H1 (cell line): ENCODE measurements at regions not wholly inside any gene's neighbourhood (a gene's known extent, or its start where the extent isn't known, plus 50 kb on each side); places are given as distances from the start of the nearest gene placed in this dataset.
A peak's percentile ranks its signal among the peaks of the same experiment; 100 is the strongest.

ENCODE experiments used
- CTCF ChIA-PET: fragments of 300-600 bp; sonication (Branson Sonifier 250); formaldehyde crosslinking; loops from one replicate; lab custom pipeline; 2021; ENCODE audit not compliant: partially characterized antibody; lab: Charles Lee
- POLR2A ChIA-PET: fragments of 300-600 bp; sonication (Branson Sonifier 250); formaldehyde crosslinking; loops from one replicate; lab custom pipeline; 2021; ENCODE audit warnings: inconsistent platforms; ENCODE audit not compliant: partially characterized antibody; lab: Charles Lee
- DNase-seq, 2 experiments: peaks; one replicate each; pipeline versions ENCODE4 v3.0.0 to v3.0.0-alpha.2; 2010 to 2022; ENCODE audit warnings: low spot score in 2 of 2, low read depth in 1 of 2, mixed read lengths in 1 of 2
- FAIRE-seq: peaks from 2 replicates; lab custom pipeline; 2011; peaks lifted over from hg19 to GRCh38; lab: Jason Lieb, UNC
- H2AFZ ChIP-seq: 2 replicates; pipeline ENCODE4 v1.8.1; 2012; ENCODE audit warnings: low read length, inconsistent platforms
- H2AK5ac ChIP-seq: 2 replicates; pipeline ENCODE4 v1.6.1; 2013; ENCODE audit warnings: low read depth, low read length
- H2BK120ac ChIP-seq: replicated peaks from 2 replicates; pipeline ENCODE3; 2013; ENCODE audit warnings: low read depth, low read length, inconsistent platforms
- H2BK12ac ChIP-seq: 2 replicates; pipeline ENCODE4 v1.6.1; 2013; ENCODE audit warnings: low read depth, low read length
- H2BK15ac ChIP-seq: 2 replicates; pipeline ENCODE4 v1.6.1; 2013; ENCODE audit warnings: low read length
- H2BK20ac ChIP-seq: 2 replicates; pipeline ENCODE4 v1.6.1; 2013; ENCODE audit warnings: low read length
- H2BK5ac ChIP-seq: 2 replicates; pipeline ENCODE4 v1.6.1; 2013; ENCODE audit warnings: low read depth, low read length
- H3K14ac ChIP-seq: 2 replicates; pipeline ENCODE4 v1.6.1; 2013; ENCODE audit warnings: inconsistent platforms; ENCODE audit not compliant: insufficient read length
- H3K18ac ChIP-seq: 2 replicates; pipeline ENCODE4 v1.6.1; 2013; ENCODE audit warnings: low read length; ENCODE audit errors: extremely low read depth
- H3K23ac ChIP-seq: 2 replicates; pipeline ENCODE4 v1.6.1; 2013; ENCODE audit warnings: inconsistent platforms; ENCODE audit not compliant: insufficient read length
- H3K23me2 ChIP-seq: 2 replicates; pipeline ENCODE4 v1.6.1; 2013; ENCODE audit warnings: low read depth, low read length
- H3K27ac ChIP-seq: 2 replicates; pipeline ENCODE4 v1.6.1; 2011; ENCODE audit warnings: low read depth, low read length, inconsistent platforms
- H3K27me3 ChIP-seq, 4 experiments: replicated peaks in 1 of 4; 1 replicate in 1 of 4; 2 replicates in 3 of 4; pipeline versions ENCODE4 v1.6.1 to v1.8.1; 2011 to 2013; ENCODE audit warnings: low read length in 3 of 4, mild to moderate bottlenecking in 3 of 4, inconsistent platforms in 2 of 4, mixed read lengths in 2 of 4, moderate library complexity in 1 of 4; ENCODE audit not compliant: control insufficient read depth in 3 of 4, insufficient read depth in 3 of 4; ENCODE audit errors: extremely low read depth in 1 of 4
- H3K36me3 ChIP-seq, 4 experiments: 2 replicates each; pipeline versions ENCODE4 v1.6.1 to v1.8.1; 2011 to 2013; ENCODE audit warnings: mild to moderate bottlenecking in 4 of 4, low read length in 3 of 4, moderate library complexity in 2 of 4, control low read depth in 1 of 4, inconsistent platforms in 1 of 4; ENCODE audit not compliant: insufficient read depth in 4 of 4, control insufficient read depth in 2 of 4
- H3K4ac ChIP-seq: replicated peaks from 2 replicates; pipeline ENCODE3; 2013; ENCODE audit warnings: low read length, low read depth, mixed read lengths, inconsistent platforms; ENCODE audit not compliant: insufficient read length
- H3K4me1 ChIP-seq, 4 experiments: replicated peaks in 1 of 4; 1 replicate in 1 of 4; 2 replicates in 3 of 4; pipeline versions ENCODE4 v1.6.1 to v1.8.1; 2011 to 2013; ENCODE audit warnings: low read length in 3 of 4, inconsistent platforms in 2 of 4, mixed read lengths in 1 of 4; ENCODE audit not compliant: insufficient read depth in 4 of 4, control insufficient read depth in 3 of 4
- H3K4me2 ChIP-seq, 2 experiments: 2 replicates each; pipeline versions ENCODE4 v1.6.1 to v1.8.1; 2011 to 2013; ENCODE audit warnings: low read depth in 2 of 2, low read length in 2 of 2, control low read depth in 1 of 2, inconsistent platforms in 1 of 2, mild to moderate bottlenecking in 1 of 2; ENCODE audit not compliant: insufficient read depth in 1 of 2
- H3K4me3 ChIP-seq, 4 experiments: fragments of 200-600, 300-600 bp in 1 of 4; sonication (generic), shearing (Covaris generic), sonication (Bioruptor Twin) in 1 of 4; 2 replicates each; pipeline versions ENCODE4 v1.5.1 to v1.8.1; 2011 to 2016; ENCODE audit warnings: low read length in 4 of 4, low read depth in 3 of 4, control low read depth in 2 of 4, inconsistent platforms in 2 of 4, mild to moderate bottlenecking in 2 of 4, mixed read lengths in 1 of 4, moderate library complexity in 1 of 4; ENCODE audit not compliant: insufficient read depth in 2 of 4; ENCODE audit errors: extremely low read depth in 1 of 4
- H3K56ac ChIP-seq: replicated peaks from 2 replicates; pipeline ENCODE3; 2013; ENCODE audit warnings: low read depth, mild to moderate bottlenecking, mixed read lengths, low read length, inconsistent platforms; ENCODE audit not compliant: insufficient read length
- H3K79me1 ChIP-seq: 2 replicates; pipeline ENCODE4 v1.6.1; 2013; ENCODE audit warnings: low read depth, low read length, control low read depth
- H3K79me2 ChIP-seq, 2 experiments: 2 replicates each; pipeline versions ENCODE4 v1.6.1 to v1.8.1; 2012 to 2013; ENCODE audit warnings: low read length in 2 of 2, mild to moderate bottlenecking in 2 of 2, inconsistent platforms in 1 of 2; ENCODE audit not compliant: insufficient read depth in 2 of 2, control insufficient read depth in 1 of 2
- H3K9ac ChIP-seq, 4 experiments: replicated peaks in 1 of 4; 1 replicate in 1 of 4; 2 replicates in 3 of 4; pipeline versions ENCODE4 v1.6.1 to v1.8.1; 2011 to 2013; ENCODE audit warnings: low read depth in 3 of 4, low read length in 3 of 4, control low read depth in 2 of 4, mild to moderate bottlenecking in 2 of 4, moderate library complexity in 2 of 4, inconsistent platforms in 1 of 4; ENCODE audit errors: extremely low read depth in 1 of 4
- H3K9me3 ChIP-seq, 2 experiments: 2 replicates each; pipeline versions ENCODE4 v1.6.1 to v1.8.1; 2012 to 2013; ENCODE audit warnings: mild to moderate bottlenecking in 2 of 2, moderate library complexity in 2 of 2, control low read depth in 1 of 2, inconsistent platforms in 1 of 2, low read depth in 1 of 2, low read length in 1 of 2, mixed read lengths in 1 of 2; ENCODE audit not compliant: insufficient read depth in 2 of 2
- H4K20me1 ChIP-seq, 2 experiments: replicated peaks in 1 of 2; 2 replicates each; pipeline versions ENCODE3 to v1.8.1; 2011 to 2013; ENCODE audit warnings: inconsistent platforms in 2 of 2, low read length in 2 of 2, mild to moderate bottlenecking in 1 of 2; ENCODE audit not compliant: insufficient read depth in 2 of 2, control insufficient read depth in 1 of 2
- H4K5ac ChIP-seq: 2 replicates; pipeline ENCODE4 v1.6.1; 2013; ENCODE audit warnings: low read length, low read depth, mixed read lengths, inconsistent platforms; ENCODE audit not compliant: insufficient read length
- H4K8ac ChIP-seq: 2 replicates; pipeline ENCODE4 v1.8.0; 2013; ENCODE audit warnings: mild to moderate bottlenecking, moderate library complexity, low read length, inconsistent platforms; ENCODE audit not compliant: insufficient read depth; ENCODE audit errors: extremely low read depth
- H4K91ac ChIP-seq: replicated peaks from 2 replicates; pipeline ENCODE3; 2013; ENCODE audit warnings: low read length, mixed read lengths, inconsistent platforms; ENCODE audit not compliant: insufficient read length
- BRCA1 ChIP-seq: IDR thresholded peaks from 2 replicates; pipeline ENCODE4 v1.6.1; 2012; ENCODE audit warnings: low read depth, low read length, improper control_type of control experiment
- HDAC6 ChIP-seq: IDR thresholded peaks from one replicate; pipeline ENCODE4 v1.7.1; 2012; ENCODE audit warnings: low read depth, mild to moderate bottlenecking, inconsistent platforms, low read length, moderate library complexity
- KDM1A ChIP-seq: fragments of 200-600, 300-600 bp; sonication (generic); IDR thresholded peaks from 2 replicates; pipeline ENCODE4 v1.7.1; 2016; ENCODE audit warnings: mild to moderate bottlenecking, low read length, borderline replicate concordance
- NANOG ChIP-seq: IDR thresholded peaks from 2 replicates; pipeline ENCODE4 v1.6.1; 2011; ENCODE audit warnings: low read length, low read depth, mild to moderate bottlenecking, inconsistent platforms; ENCODE audit not compliant: insufficient read depth, poor library complexity, severe bottlenecking
- POLR2AphosphoS5 ChIP-seq: IDR thresholded peaks from 2 replicates; pipeline ENCODE4 v1.6.1; 2011; ENCODE audit warnings: low read depth, low read length
- POU5F1 ChIP-seq: IDR thresholded peaks from 2 replicates; pipeline ENCODE4 v1.6.1; 2011; ENCODE audit warnings: low read depth, mild to moderate bottlenecking, low read length, moderate library complexity
- SP1 ChIP-seq: IDR thresholded peaks from 2 replicates; pipeline ENCODE4 v1.6.1; 2011; ENCODE audit warnings: low read depth, low read length
- SP2 ChIP-seq: IDR thresholded peaks from 2 replicates; pipeline ENCODE4 v1.6.1; 2012; ENCODE audit warnings: mild to moderate bottlenecking, low read length, inconsistent platforms
- SP4 ChIP-seq: IDR thresholded peaks from 2 replicates; pipeline ENCODE4 v1.6.1; 2012; ENCODE audit warnings: low read length, inconsistent platforms
- WGBS, 2 experiments: shearing (Covaris generic) in 1 of 2; methylation state at CpG; one replicate each; pipeline versions ENCODE4 v1.1.6 to v1.1.7; 2013 to 2015; ENCODE audit warnings: low lambda C conversion rate in 2 of 2, mixed read lengths in 2 of 2, inconsistent platforms in 1 of 2, low coverage in 1 of 2, missing lambda C conversion rate in 1 of 2; ENCODE audit not compliant: insufficient replicate concordance in 2 of 2, insufficient coverage in 1 of 2, insufficient read length in 1 of 2; ENCODE audit errors: extremely low coverage in 1 of 2, missing lambda C conversion rate in 1 of 2; 5-methylcytosine and 5-hydroxymethylcytosine counted together
- TF ChIP-seq, protein P1 (sequence below), 3 experiments: IDR thresholded peaks; 1 replicate in 2 of 3; 2 replicates in 1 of 3; pipeline versions ENCODE4 v1.5.1 to v1.6.1; 2011; ENCODE audit warnings: low read length in 3 of 3, mild to moderate bottlenecking in 3 of 3, inconsistent platforms in 2 of 3, low read depth in 1 of 3, moderate library complexity in 1 of 3; ENCODE audit not compliant: insufficient read depth in 1 of 3; ENCODE audit errors: control extremely low read depth in 1 of 3

DNA sequence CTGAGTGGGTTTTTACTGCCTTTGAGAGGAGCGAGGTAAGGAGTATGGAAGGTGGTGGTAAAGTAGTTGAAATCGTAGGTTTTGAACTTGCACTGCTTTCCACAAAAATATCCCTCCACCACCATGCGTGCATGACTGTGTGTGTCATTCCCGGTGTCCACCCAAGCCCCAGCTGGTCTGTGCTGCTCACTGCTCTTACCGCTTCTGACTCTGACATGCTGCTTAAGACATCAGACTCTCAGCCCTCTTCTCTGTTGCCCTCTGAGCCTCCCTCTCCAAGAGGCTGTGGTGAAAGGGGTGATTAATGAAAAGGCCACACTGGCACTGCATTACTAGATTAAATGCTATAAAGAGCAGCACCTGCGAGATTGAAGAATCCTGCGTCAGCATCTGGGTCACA, 128.7 kb downstream of the SPATA19 start:
- no peak overlapping the region for H3K4ac ChIP-seq
- no peak overlapping the region for H3K56ac ChIP-seq
- DNase-seq (no peak), FAIRE-seq (no peak)
- CTCF ChIA-PET = interaction anchor here (1.0 to 1.3 kb wide), 2 partner anchors 52 to 118 kb away, joined by 4 read pairs; no protein-coding TSS in a partner anchor
- no peak overlapping the region for H3K23ac ChIP-seq
- no peaks in the 10 kb centered on the region for H4K20me1 ChIP-seq
- 0 out of 2 replicates have a peak overlapping the region, but pooled peaks have one; percentile 17 for H2BK12ac ChIP-seq
- H3K27me3 ChIP-seq = peaks cover 0 to 8% (median 2%) of the 10 kb centered on the region in 4 experiments; a peak in 4 of 7 replicates
- H3K4me1 ChIP-seq = peaks cover 0 to 29% (median 7%) of the 10 kb centered on the region in 4 experiments; a peak in 6 of 7 replicates
- WGBS, 2 experiments = 95% methylated on average over 7 of the region's 7 CpGs; no CpG with 5 or more reads in 1 of the 2 experiments
- no peak overlapping the region; the same call in 1 of the 2 replicates for H2BK15ac ChIP-seq
- no peak overlapping the region for H2AFZ ChIP-seq
- no peaks in the 10 kb centered on the region for H3K9me3 ChIP-seq
- no peaks in the 10 kb centered on the region for H3K79me2 ChIP-seq
- POLR2A ChIA-PET = no interaction called here
- no peak overlapping the region for H3K9ac ChIP-seq
- H3K27ac ChIP-seq = no peak overlapping the region
- no peak overlapping the region for H2BK120ac ChIP-seq
- H3K14ac ChIP-seq = no peak overlapping the region
- no peak overlapping the region for H2BK5ac ChIP-seq
- H2BK20ac ChIP-seq = peak overlapping the region; percentile 32; the same call in 1 of the 2 replicates
- no peak overlapping the region for H4K91ac ChIP-seq
- no peak overlapping the region for H3K4me3 ChIP-seq
- no peaks in the 10 kb centered on the region for H3K23me2 ChIP-seq
- H3K36me3 ChIP-seq = no peaks in the 10 kb centered on the region
- H3K79me1 ChIP-seq = no peaks in the 10 kb centered on the region
- no peak overlapping the region for H4K5ac ChIP-seq
- H3K18ac ChIP-seq = no peak overlapping the region; the same call in none of the 2 replicates
- no peak overlapping the region for H2AK5ac ChIP-seq
- H3K4me2 ChIP-seq = no peak overlapping the region
- TF ChIP-seq BRCA1 (no peak), NANOG (no peak), KDM1A (no peak), SP2 (no peak), SP4 (no peak), HDAC6 (no peak), SP1 (no peak), POLR2AphosphoS5 (no peak), POU5F1 (no peak)
- TF ChIP-seq, protein P1, sequence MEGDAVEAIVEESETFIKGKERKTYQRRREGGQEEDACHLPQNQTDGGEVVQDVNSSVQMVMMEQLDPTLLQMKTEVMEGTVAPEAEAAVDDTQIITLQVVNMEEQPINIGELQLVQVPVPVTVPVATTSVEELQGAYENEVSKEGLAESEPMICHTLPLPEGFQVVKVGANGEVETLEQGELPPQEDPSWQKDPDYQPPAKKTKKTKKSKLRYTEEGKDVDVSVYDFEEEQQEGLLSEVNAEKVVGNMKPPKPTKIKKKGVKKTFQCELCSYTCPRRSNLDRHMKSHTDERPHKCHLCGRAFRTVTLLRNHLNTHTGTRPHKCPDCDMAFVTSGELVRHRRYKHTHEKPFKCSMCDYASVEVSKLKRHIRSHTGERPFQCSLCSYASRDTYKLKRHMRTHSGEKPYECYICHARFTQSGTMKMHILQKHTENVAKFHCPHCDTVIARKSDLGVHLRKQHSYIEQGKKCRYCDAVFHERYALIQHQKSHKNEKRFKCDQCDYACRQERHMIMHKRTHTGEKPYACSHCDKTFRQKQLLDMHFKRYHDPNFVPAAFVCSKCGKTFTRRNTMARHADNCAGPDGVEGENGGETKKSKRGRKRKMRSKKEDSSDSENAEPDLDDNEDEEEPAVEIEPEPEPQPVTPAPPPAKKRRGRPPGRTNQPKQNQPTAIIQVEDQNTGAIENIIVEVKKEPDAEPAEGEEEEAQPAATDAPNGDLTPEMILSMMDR (IDR thresholded peaks at IDR 0.05; ENCODE audit: control extremely low read depth in 1 of 3, insufficient read depth in 1 of 3, low read depth in 1 of 3, low read length in 3 of 3) = no peak
- no peak overlapping the region for H4K8ac ChIP-seq
